ENCODE measurements at regions not wholly inside any gene's neighbourhood (a gene's known extent, or its start where the extent isn't known, plus 50 kb on each side); places are given as distances from the start of the nearest gene placed in this dataset.

- DNase-seq: no peak
Observed at GRCh38 chr20:57066126-57066900, 200.1 kb downstream of the BMP7 start.

GRCh38 chr20:57069442-57069841 is 197.0 kb downstream of the BMP7 start:
- no peak for DNase-seq

GRCh38 chr20:57070296-57070695 is 196.1 kb downstream of the BMP7 start:
- DNase-seq: no peak

- no peak for DNase-seq
Observed at GRCh38 chr20:57071283-57071731, 195.1 kb downstream of the BMP7 start.

- DNase-seq: no peak
Observed at GRCh38 chr20:57071954-57072583, 194.4 kb downstream of the BMP7 start.

GRCh38 chr20:57073402-57073801 is 193.0 kb downstream of the BMP7 start:
- DNase-seq: no peak

- no peak for DNase-seq
Observed at GRCh38 chr20:57074386-57074785, 192.1 kb downstream of the BMP7 start.

- DNase-seq: no peak
Observed at GRCh38 chr20:57075181-57075580, 191.3 kb downstream of the BMP7 start.

- no peak for DNase-seq
Observed at GRCh38 chr20:57075603-57076002, 190.8 kb downstream of the BMP7 start.

- no peak for DNase-seq
Observed at GRCh38 chr20:57076152-57076652, 190.2 kb downstream of the BMP7 start.

- DNase-seq: no peak
Observed at GRCh38 chr20:57076951-57077350, 189.5 kb downstream of the BMP7 start.

GRCh38 chr20:57078116-57078515 is 188.3 kb downstream of the BMP7 start:
- no peak for DNase-seq

- DNase-seq: no peak
Observed at GRCh38 chr20:57079031-57080005, 187.1 kb downstream of the BMP7 start.

GRCh38 chr20:57080796-57081195 is 185.6 kb downstream of the BMP7 start:
- no peak for DNase-seq

GRCh38 chr20:57082357-57082945 is 184.0 kb downstream of the BMP7 start:
- no peak for DNase-seq

GRCh38 chr20:57083072-57083471 is 183.4 kb downstream of the BMP7 start:
- DNase-seq: no peak

- no peak for DNase-seq
Observed at GRCh38 chr20:57086066-57086465, 180.4 kb downstream of the BMP7 start.

- no peak for DNase-seq
Observed at GRCh38 chr20:57087102-57087501, 179.3 kb downstream of the BMP7 start.

GRCh38 chr20:57087705-57088104 is 178.7 kb downstream of the BMP7 start:
- DNase-seq: no peak

GRCh38 chr20:57088436-57088835 is 178.0 kb downstream of the BMP7 start:
- DNase-seq: no peak

GRCh38 chr20:57089699-57090144 is 176.7 kb downstream of the BMP7 start:
- peak; percentile 66 for DNase-seq
